PC-9 (cell line): ENCODE measurements at regions not wholly inside any gene's neighbourhood (a gene's known extent, or its start where the extent isn't known, plus 50 kb on each side); places are given as distances from the start of the nearest gene placed in this dataset.

Experiments
- BruUV-seq: library from RNA; stranded (reverse); fragments of 400-500 nt; replicated peaks from 2 replicates; lab custom pipeline; 2021; lab: Mats Ljungman, UMichigan
- CTCF ChIA-PET: fragments of 300-600 bp; sonication (Branson Sonifier 250); formaldehyde crosslinking; loops from one replicate; lab custom pipeline; 2022; ENCODE audit warnings: antibody characterized with exemption; lab: Charles Lee
- POLR2A ChIA-PET: fragments of 300-600 bp; sonication (Branson Sonifier 250); formaldehyde crosslinking; loops from one replicate; lab custom pipeline; 2022; ENCODE audit warnings: antibody characterized with exemption; ENCODE audit not compliant: unreplicated experiment; lab: Charles Lee
- DNase-seq, 2 experiments: peaks; one replicate each; pipeline versions ENCODE4 v3.0.0 to v3.0.0-alpha.2; 2015 to 2022; ENCODE audit warnings: mixed read lengths in 1 of 2
- H2AFZ ChIP-seq: fragments of 200-600 bp; sonication (generic); 2 replicates; pipeline ENCODE4 v1.8.1; 2017; ENCODE audit warnings: antibody characterized with exemption
- H3F3A ChIP-seq: fragments of 200-600 bp; sonication (generic); 2 replicates; pipeline ENCODE4 v1.8.1; 2017; ENCODE audit warnings: antibody characterized with exemption, mild to moderate bottlenecking, low read depth; ENCODE audit not compliant: insufficient read depth
- H3K27ac ChIP-seq: fragments of 200-600 bp; sonication (generic); 2 replicates; pipeline ENCODE4 v1.6.1; 2016; ENCODE audit warnings: mixed run types
- H3K27me3 ChIP-seq: fragments of 200-600 bp; sonication (generic); 2 replicates; pipeline ENCODE4 v1.6.1; 2016; ENCODE audit warnings: low read depth, mixed run types; ENCODE audit not compliant: insufficient read depth
- H3K36me3 ChIP-seq: fragments of 200-600 bp; sonication (generic); 2 replicates; pipeline ENCODE4 v1.6.1; 2016; ENCODE audit warnings: low read depth, mixed run types
- H3K4me1 ChIP-seq: fragments of 200-600 bp; sonication (generic); replicated peaks from 2 replicates; pipeline ENCODE4 v1.6.1; 2016; ENCODE audit warnings: mixed run types; ENCODE audit not compliant: insufficient read depth
- H3K4me2 ChIP-seq: fragments of 200-600 bp; sonication (generic); 2 replicates; pipeline ENCODE4 v1.6.1; 2017; ENCODE audit warnings: mixed run types
- H3K4me3 ChIP-seq: fragments of 200-600 bp; sonication (generic); 2 replicates; pipeline ENCODE4 v1.6.1; 2016; ENCODE audit warnings: mixed run types
- H3K79me2 ChIP-seq: fragments of 200-600 bp; sonication (generic); 2 replicates; pipeline ENCODE4 v1.6.1; 2017; ENCODE audit warnings: low read depth, mixed run types
- H3K9me2 ChIP-seq: fragments of 200-600 bp; sonication (generic); 2 replicates; pipeline ENCODE4 v1.8.1; 2017; ENCODE audit warnings: mild to moderate bottlenecking; ENCODE audit not compliant: insufficient read depth
- H3K9me3 ChIP-seq: fragments of 200-600 bp; sonication (generic); 2 replicates; pipeline ENCODE4 v1.8.1; 2016; ENCODE audit warnings: low read depth; ENCODE audit not compliant: insufficient read depth
- H4K20me1 ChIP-seq: fragments of 200-600 bp; sonication (generic); 2 replicates; pipeline ENCODE4 v1.8.1; 2017; ENCODE audit not compliant: insufficient read depth
- CTCF ChIP-seq: fragments of 200-600 bp; sonication (generic); conservative IDR thresholded peaks from 2 replicates; pipeline ENCODE4 v1.6.1; 2017; ENCODE audit warnings: mixed run types, antibody characterized with exemption, mild to moderate bottlenecking, moderate library complexity
- EZH2 ChIP-seq: fragments of 200-600 bp; sonication (generic); IDR thresholded peaks from 2 replicates; pipeline ENCODE4 v1.8.0; 2017; ENCODE audit warnings: antibody characterized with exemption, low read depth
- intact Hi-C: fragments of 100-400 bp; cut with micrococcal nuclease; formaldehyde crosslinking; loops from one replicate; pipeline ENCODE4 v1.10.0; 2022; ENCODE audit not compliant: unreplicated experiment

DNA sequence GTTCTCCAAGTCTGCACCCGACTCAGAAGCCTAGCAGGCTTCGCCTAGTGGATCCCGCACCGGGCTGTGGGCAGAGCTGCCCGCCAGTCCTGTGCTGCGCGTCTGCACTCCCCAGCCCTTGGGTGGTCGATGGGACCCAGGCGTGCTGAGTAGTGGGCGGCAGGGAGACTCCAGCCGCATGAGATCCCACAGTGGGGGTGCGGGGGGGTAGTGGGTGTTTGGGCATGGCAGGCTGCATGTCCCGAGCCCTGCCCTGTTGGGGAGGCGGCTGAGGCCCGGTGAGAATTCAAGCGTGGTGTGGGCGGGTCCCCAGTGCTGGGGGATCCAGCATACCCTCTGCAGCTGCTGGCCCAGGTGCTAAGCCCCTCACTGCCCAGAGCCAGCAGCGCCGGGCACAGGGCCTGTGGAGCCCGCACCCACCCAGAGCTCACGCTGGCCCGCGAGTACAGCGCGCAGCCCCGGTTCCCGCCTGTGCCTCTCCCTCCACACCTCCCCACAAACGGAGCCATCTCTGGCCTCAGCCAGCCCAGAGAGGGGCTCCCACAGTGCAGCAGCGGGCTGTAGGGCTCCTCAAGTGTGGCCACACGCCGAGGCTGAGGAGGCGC, 53.9 kb upstream of the BNC2 start:
- CTCF ChIA-PET: no interaction called here
- Histone ChIP-seq H3K9me3 (no peaks in the 10 kb centered on the region), H3K9me2 (no peaks in the 10 kb centered on the region)

GRCh38 chr9:16921855-16922254, 51.4 kb upstream of the BNC2 start:
- POLR2A ChIA-PET: no interaction called here
- Histone ChIP-seq H3K27ac (peak overlapping the region; percentile 46; the same call in 1 of the 2 replicates), H3K4me3 (no peak overlapping the region), H3K4me2 (peak overlapping the region; percentile 23; the same call in 1 of the 2 replicates), H3K4me1 (peaks cover 11% of the 10 kb centered on the region), H3K36me3 (no peaks in the 10 kb centered on the region), H3K27me3 (no peaks in the 10 kb centered on the region), H3F3A (no peaks in the 10 kb centered on the region), H3K9me3 (no peaks in the 10 kb centered on the region), H4K20me1 (no peaks in the 10 kb centered on the region), H2AFZ (no peak overlapping the region), H3K79me2 (no peaks in the 10 kb centered on the region), H3K9me2 (no peaks in the 10 kb centered on the region)
- TF ChIP-seq CTCF: peak; percentile 25; the same call in 1 of the 2 replicates
- TF ChIP-seq EZH2: no peak
- peak in 1 of 2 experiments; percentile 77 for DNase-seq
- no TSS peak for BruUV-seq
- CTCF ChIA-PET: no interaction called here
- intact Hi-C loops: no loop called here

More for the DNA sequence above, 53.9 kb upstream of the BNC2 start:
- Histone ChIP-seq H3K27ac (no peak overlapping the region), H3K4me1 (peaks cover 11% of the 10 kb centered on the region), H3F3A (no peaks in the 10 kb centered on the region), H3K4me3 (no peak overlapping the region), H3K36me3 (no peaks in the 10 kb centered on the region), H4K20me1 (no peaks in the 10 kb centered on the region), H3K4me2 (no peak overlapping the region), H3K27me3 (no peaks in the 10 kb centered on the region), H3K79me2 (no peaks in the 10 kb centered on the region), H2AFZ (no peak overlapping the region)
- no TSS peak for BruUV-seq
- TF ChIP-seq EZH2 (no peak), CTCF (no peak)
- intact Hi-C loops: no loop called here
- POLR2A ChIA-PET: no interaction called here
- no peak for DNase-seq
